ENCODE measurements at regions not wholly inside any gene's neighbourhood (a gene's known extent, or its start where the extent isn't known, plus 50 kb on each side); places are given as distances from the start of the nearest gene placed in this dataset.

GRCh38 chr5:42235241-42235640 lies 188.0 kb upstream of the GHR start:
- Histone ChIP-seq H2AFZ (ENCODE audit: low read length) (no peak overlapping the region), H4K91ac (ENCODE audit: insufficient read length, low read depth, low read length) (no peak overlapping the region), H3K79me1 (ENCODE audit: insufficient read depth, low read depth, low read length, poor library complexity, severe bottlenecking) (no peaks in the 10 kb centered on the region), H3K14ac (ENCODE audit: insufficient read depth, low read length) (no peak overlapping the region), H3K23ac (ENCODE audit: insufficient read length, low read depth, low read length) (no peak overlapping the region), H2BK12ac (ENCODE audit: insufficient read length, low read depth, low read length) (no peak overlapping the region), H2BK20ac (ENCODE audit: low read depth, low read length, poor library complexity, severe bottlenecking) (no peak overlapping the region), H3K4me2 (ENCODE audit: insufficient read depth, insufficient read length, low read length) (no peak overlapping the region), H3K4ac (ENCODE audit: low read depth, low read length) (no peak overlapping the region), H3K18ac (ENCODE audit: insufficient read length, low read depth, low read length) (no peak overlapping the region), H3K23me2 (ENCODE audit: insufficient read length, low read depth, low read length, poor library complexity, severe bottlenecking) (no peaks in the 10 kb centered on the region), H4K20me1 (ENCODE audit: control insufficient read depth, insufficient read depth, insufficient read length) (no peaks in the 10 kb centered on the region), H3K4me1 (ENCODE audit: insufficient read depth, low read length) (no peaks in the 10 kb centered on the region), H2BK120ac (ENCODE audit: low read depth, low read length, poor library complexity, severe bottlenecking) (no peak overlapping the region), H3K27ac (ENCODE audit: insufficient read length, low read depth, low read length) (no peak overlapping the region), H3K27me3 (ENCODE audit: insufficient read depth, low read length) (no peaks in the 10 kb centered on the region), H4K5ac (ENCODE audit: insufficient read length, low read depth, low read length) (no peak overlapping the region), H4K8ac (replicated peaks; ENCODE audit: insufficient read length, low read depth, low read length) (no peak overlapping the region), H2BK15ac (ENCODE audit: low read depth, low read length) (no peak overlapping the region), H3T11ph (ENCODE audit: low read length) (no peak overlapping the region), H2BK5ac (ENCODE audit: insufficient read length, low read length) (no peak overlapping the region), H2AK5ac (ENCODE audit: insufficient read length, low read length) (no peak overlapping the region), H3K9ac (ENCODE audit: extremely low read depth, insufficient read length, low read length) (no peak overlapping the region), H3K56ac (ENCODE audit: insufficient read length, low read depth, low read length) (no peak overlapping the region), H3K9me3 (ENCODE audit: control insufficient read depth, low read depth, low read length) (no peaks in the 10 kb centered on the region), H3K79me2 (ENCODE audit: insufficient read depth, low read length) (no peaks in the 10 kb centered on the region)
- TF ChIP-seq CTCF (conservative IDR thresholded peaks at IDR 0.05): no peak
- Mint-ChIP-seq H3K4me3 (no peak overlapping the region), H3K27me3 (ENCODE audit: low read depth) (no peaks in the 10 kb centered on the region; the same call in 1 of the 2 replicates), H3K9me3 (peaks cover 4 to 8% of the 10 kb centered on the region in 2 experiments; a peak in 2 of 5 replicates), H3K27ac (no peak overlapping the region), H3K36me3 (ENCODE audit: insufficient read depth in 1 of 3, low read depth in 3 of 3) (peaks cover 0 to 6% (median 6%) of the 10 kb centered on the region in 3 experiments; a peak in 4 of 7 replicates), H3K4me1 (no peaks in the 10 kb centered on the region)
- DNase-seq: no peak
